Esophagus squamous epithelium (tissue), 4 donors: ENCODE measurements at regions not wholly inside any gene's neighbourhood (a gene's known extent, or its start where the extent isn't known, plus 50 kb on each side); places are given as distances from the start of the nearest gene placed in this dataset.

ENCODE experiments used
- POLR2A ChIP-seq, 4 donors: fragments of 450-650 bp; IDR thresholded peaks; one replicate each; pipeline ENCODE4 v1.6.1; 2017; ENCODE audit warnings: antibody characterized with exemption in 4 of 4, mild to moderate bottlenecking in 4 of 4, moderate library complexity in 3 of 4
- TF ChIP-seq, protein P1 (sequence below), 6 experiments: fragments of 450-650 bp in 4 of 6; fragments of 200-600 bp in 2 of 6; sonication (generic) in 2 of 6; IDR thresholded peaks; one replicate each; pipeline ENCODE4 v1.5.1; 2016 to 2019; ENCODE audit warnings: antibody characterized with exemption in 6 of 6, mild to moderate bottlenecking in 4 of 6, moderate library complexity in 4 of 6

DNA sequence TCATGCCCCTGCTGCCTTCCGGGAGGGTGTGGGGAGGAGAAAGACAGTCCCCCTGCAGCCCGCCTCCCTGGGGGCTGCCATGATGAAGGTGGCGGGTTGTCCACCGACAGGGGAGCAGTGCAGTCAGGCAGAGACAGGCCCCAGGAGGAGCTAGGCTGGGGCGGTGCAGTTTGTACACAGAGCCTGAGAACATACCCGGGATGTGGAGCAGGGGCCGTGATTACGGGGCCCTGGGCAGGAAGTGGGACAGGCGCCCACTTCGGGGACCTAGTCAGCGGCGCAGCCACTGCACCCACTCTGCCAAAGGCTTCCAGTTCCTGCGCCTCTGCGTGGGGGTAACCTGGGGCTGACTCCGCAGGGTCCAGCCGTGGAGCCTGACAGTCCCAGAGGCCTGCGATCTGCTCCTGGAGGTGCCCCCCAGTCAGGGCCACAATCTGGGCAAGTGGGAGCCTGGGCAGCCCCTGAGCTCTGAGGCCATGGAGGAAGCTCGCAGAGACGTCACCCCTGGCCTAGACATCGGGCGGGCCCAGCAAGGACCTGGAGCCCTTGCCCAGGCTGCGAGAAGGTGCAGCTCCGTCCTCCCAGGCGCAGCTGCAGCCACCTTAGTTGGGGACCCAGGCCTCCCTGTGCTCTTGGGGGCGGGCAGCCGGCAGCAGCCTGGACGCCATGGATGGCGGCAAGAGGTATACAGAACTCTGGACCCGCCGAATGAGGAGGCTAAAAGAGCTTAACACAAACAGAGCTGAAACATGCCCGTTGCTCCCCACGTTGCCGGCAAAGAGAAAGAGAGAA lies 1356.8 kb downstream of the XPNPEP1 start:
- TF ChIP-seq, protein P1, sequence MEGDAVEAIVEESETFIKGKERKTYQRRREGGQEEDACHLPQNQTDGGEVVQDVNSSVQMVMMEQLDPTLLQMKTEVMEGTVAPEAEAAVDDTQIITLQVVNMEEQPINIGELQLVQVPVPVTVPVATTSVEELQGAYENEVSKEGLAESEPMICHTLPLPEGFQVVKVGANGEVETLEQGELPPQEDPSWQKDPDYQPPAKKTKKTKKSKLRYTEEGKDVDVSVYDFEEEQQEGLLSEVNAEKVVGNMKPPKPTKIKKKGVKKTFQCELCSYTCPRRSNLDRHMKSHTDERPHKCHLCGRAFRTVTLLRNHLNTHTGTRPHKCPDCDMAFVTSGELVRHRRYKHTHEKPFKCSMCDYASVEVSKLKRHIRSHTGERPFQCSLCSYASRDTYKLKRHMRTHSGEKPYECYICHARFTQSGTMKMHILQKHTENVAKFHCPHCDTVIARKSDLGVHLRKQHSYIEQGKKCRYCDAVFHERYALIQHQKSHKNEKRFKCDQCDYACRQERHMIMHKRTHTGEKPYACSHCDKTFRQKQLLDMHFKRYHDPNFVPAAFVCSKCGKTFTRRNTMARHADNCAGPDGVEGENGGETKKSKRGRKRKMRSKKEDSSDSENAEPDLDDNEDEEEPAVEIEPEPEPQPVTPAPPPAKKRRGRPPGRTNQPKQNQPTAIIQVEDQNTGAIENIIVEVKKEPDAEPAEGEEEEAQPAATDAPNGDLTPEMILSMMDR (IDR thresholded peaks at IDR 0.05), result no peak
- no peak for TF ChIP-seq POLR2A (IDR thresholded peaks at IDR 0.05)
